GM12878 (cell line): ENCODE measurements at regions not wholly inside any gene's neighbourhood (a gene's known extent, or its start where the extent isn't known, plus 50 kb on each side); places are given as distances from the start of the nearest gene placed in this dataset.

Experiments
- ATAC-seq: fragments of 200-7000 bp; cut with Tn5 transposase; 3 replicates; pipeline ENCODE4 v1.9.1; 2020; ENCODE audit warnings: mild to moderate bottlenecking, moderate library complexity
- BruUV-seq: library from RNA; stranded (reverse); fragments of 400-500 nt; replicated peaks from 2 replicates; lab custom pipeline; 2021; lab: Mats Ljungman, UMichigan
- CTCF ChIA-PET: fragments of 300-600 bp; sonication (Branson Sonifier 250); formaldehyde crosslinking; extraction: SDS; loops from one replicate; lab custom pipeline; 2021; ENCODE audit warnings: inconsistent platforms; lab: Yijun Ruan, JAX
- POLR2A ChIA-PET: fragments of 350-600 bp; formaldehyde crosslinking; extraction: SDS; loops from one replicate; lab custom pipeline; 2021; ENCODE audit warnings: inconsistent platforms; lab: Charles Lee
- RAD21 ChIA-PET: fragments of 300-600 bp; sonication (Branson Sonifier 250); formaldehyde crosslinking; loops from one replicate; lab custom pipeline; 2023; ENCODE audit warnings: antibody characterized with exemption; ENCODE audit not compliant: unreplicated experiment; lab: Charles Lee
- SMC1A ChIA-PET: fragments of 300-600 bp; sonication (Branson Sonifier 250); formaldehyde crosslinking; loops from one replicate; lab custom pipeline; 2023; ENCODE audit not compliant: unreplicated experiment, uncharacterized antibody; lab: Charles Lee
- DNase-seq: peaks from one replicate; pipeline ENCODE4 v3.0.0-alpha.2; 2011; ENCODE audit warnings: low read depth, low spot score
- FAIRE-seq: peaks from 3 replicates; lab custom pipeline; 2011; peaks lifted over from hg19 to GRCh38; lab: Jason Lieb, UNC
- H2AFZ ChIP-seq: 2 replicates; pipeline ENCODE4 v1.6.0; 2011; ENCODE audit warnings: low read depth, low read length, control low read depth; ENCODE audit not compliant: control insufficient read depth
- H3K27ac ChIP-seq: 2 replicates; pipeline ENCODE4 v1.5.1; 2011; ENCODE audit warnings: control low read depth; ENCODE audit not compliant: control insufficient read depth, insufficient read depth
- H3K27me3 ChIP-seq, 2 experiments: replicated peaks in 1 of 2; 2 replicates each; pipeline versions ENCODE4 v1.6.0 to v1.6.1; 2011; ENCODE audit warnings: low read length in 1 of 2; ENCODE audit not compliant: control insufficient read depth in 2 of 2, insufficient read depth in 2 of 2
- H3K36me3 ChIP-seq, 2 experiments: 2 replicates each; pipeline ENCODE4 v1.5.1; 2011; ENCODE audit warnings: low read length in 1 of 2; ENCODE audit not compliant: control insufficient read depth in 2 of 2, insufficient read depth in 2 of 2
- H3K4me1 ChIP-seq: 2 replicates; pipeline ENCODE4 v1.6.1; 2011; ENCODE audit warnings: mild to moderate bottlenecking, low read length, moderate library complexity, mixed read lengths; ENCODE audit not compliant: control insufficient read depth, insufficient read depth
- H3K4me2 ChIP-seq: 2 replicates; pipeline ENCODE4 v1.6.0; 2011; ENCODE audit warnings: control low read depth; ENCODE audit not compliant: control insufficient read depth, insufficient read depth
- H3K4me3 ChIP-seq: fragments of 200-600 bp; sonication (generic); 2 replicates; pipeline ENCODE4 v1.5.1; 2016
- H3K79me2 ChIP-seq: 2 replicates; pipeline ENCODE4 v1.6.0; 2011; ENCODE audit warnings: low read length; ENCODE audit not compliant: control insufficient read depth, insufficient read depth
- H3K9ac ChIP-seq: 2 replicates; pipeline ENCODE4 v1.8.0; 2011; ENCODE audit warnings: low read length, control low read depth, mixed read lengths; ENCODE audit not compliant: control insufficient read depth, insufficient read depth
- H3K9me3 ChIP-seq: replicated peaks from 3 replicates; pipeline ENCODE4 v1.5.1; 2011; ENCODE audit warnings: mild to moderate bottlenecking, low read length; ENCODE audit not compliant: control insufficient read depth, insufficient read depth
- H4K20me1 ChIP-seq: 2 replicates; pipeline ENCODE4 v1.6.0; 2011; ENCODE audit not compliant: control insufficient read depth, insufficient read depth
- ASH2L ChIP-seq: fragments of 300-600, 200-600 bp; sonication (generic); IDR thresholded peaks from 2 replicates; pipeline ENCODE4 v1.6.1; 2017; ENCODE audit warnings: low read depth, mild to moderate bottlenecking, borderline replicate concordance
- BRCA1 ChIP-seq: IDR thresholded peaks from 2 replicates; pipeline ENCODE4 v1.6.1; 2011; ENCODE audit warnings: low read depth, low read length, improper control_type of control experiment
- EGR1 ChIP-seq, 2 experiments: IDR thresholded peaks; 1 replicate in 1 of 2; 2 replicates in 1 of 2; pipeline ENCODE4 v1.6.1; 2011 to 2012; ENCODE audit warnings: low read depth in 2 of 2, low read length in 2 of 2, borderline replicate concordance in 1 of 2, mild to moderate bottlenecking in 1 of 2, moderate library complexity in 1 of 2
- MYB ChIP-seq: fragments of 150-350 bp; IDR thresholded peaks from 2 replicates; pipeline ENCODE4 v1.6.1; 2014; ENCODE audit warnings: mild to moderate bottlenecking, low read depth, low read length, borderline replicate concordance
- NR2C2 ChIP-seq: IDR thresholded peaks from 2 replicates; pipeline ENCODE4 v1.6.1; 2011; ENCODE audit warnings: borderline replicate concordance, low read depth; ENCODE audit not compliant: control insufficient read depth, insufficient read length
- RAD21 ChIP-seq: IDR thresholded peaks from 2 replicates; pipeline ENCODE4 v1.6.1; 2011; ENCODE audit warnings: mild to moderate bottlenecking, low read depth, low read length, moderate library complexity; ENCODE audit not compliant: insufficient read depth
- SMARCA5 ChIP-seq: fragments of 450-650 bp; IDR thresholded peaks from 2 replicates; pipeline ENCODE4 v1.6.1; 2017; ENCODE audit warnings: mild to moderate bottlenecking
- TARDBP ChIP-seq: IDR thresholded peaks from 2 replicates; pipeline ENCODE4 v1.6.1; 2016; ENCODE audit warnings: borderline replicate concordance
- ZNF622 ChIP-seq: fragments of 450-650 bp; IDR thresholded peaks from 2 replicates; pipeline ENCODE4 v1.6.1; 2017; ENCODE audit warnings: mild to moderate bottlenecking, inconsistent platforms
- WGBS: methylation state at CpG from one replicate; pipeline ENCODE4 v1.1.6; 2016; ENCODE audit warnings: low lambda C conversion rate; ENCODE audit not compliant: insufficient replicate concordance, insufficient coverage; ENCODE audit errors: missing lambda C conversion rate; 5-methylcytosine and 5-hydroxymethylcytosine counted together
- in situ Hi-C: fragments of 300-500 bp; cut with MboI; formaldehyde crosslinking; loops from 9 replicates; pipeline ENCODE4 v1.14.3; 2018; ENCODE audit warnings: mixed read lengths
- intact Hi-C: fragments of 100-400 bp; cut with micrococcal nuclease; formaldehyde crosslinking; loops from one replicate; pipeline ENCODE4 v1.14.2; 2022; ENCODE audit not compliant: unreplicated experiment
- TF ChIP-seq, protein P1 (sequence below): fragments of 450-650 bp; IDR thresholded peaks from 2 replicates; pipeline ENCODE4 v1.6.1; 2017; ENCODE audit warnings: borderline replicate concordance
- TF ChIP-seq, protein P2 (sequence below): fragments of 450-650 bp; IDR thresholded peaks from 2 replicates; pipeline ENCODE4 v1.6.1; 2018; ENCODE audit warnings: borderline replicate concordance, mild to moderate bottlenecking; ENCODE audit not compliant: partially characterized antibody
- TF ChIP-seq, protein P3 (sequence below): fragments of 450-650 bp; IDR thresholded peaks from 2 replicates; pipeline ENCODE4 v1.6.1; 2017; ENCODE audit warnings: low read depth, mild to moderate bottlenecking, moderate library complexity
- TF ChIP-seq, protein P4 (sequence below): fragments of 450-650 bp; formaldehyde crosslinking; IDR thresholded peaks from 2 replicates; pipeline ENCODE4 v1.4.0; 2022; ENCODE audit warnings: mild to moderate bottlenecking, moderate library complexity
- TF ChIP-seq, protein P5 (sequence below): IDR thresholded peaks from 2 replicates; pipeline ENCODE4 v1.6.1; 2012; ENCODE audit warnings: low read depth, low read length, improper control_type of control experiment

DNA sequence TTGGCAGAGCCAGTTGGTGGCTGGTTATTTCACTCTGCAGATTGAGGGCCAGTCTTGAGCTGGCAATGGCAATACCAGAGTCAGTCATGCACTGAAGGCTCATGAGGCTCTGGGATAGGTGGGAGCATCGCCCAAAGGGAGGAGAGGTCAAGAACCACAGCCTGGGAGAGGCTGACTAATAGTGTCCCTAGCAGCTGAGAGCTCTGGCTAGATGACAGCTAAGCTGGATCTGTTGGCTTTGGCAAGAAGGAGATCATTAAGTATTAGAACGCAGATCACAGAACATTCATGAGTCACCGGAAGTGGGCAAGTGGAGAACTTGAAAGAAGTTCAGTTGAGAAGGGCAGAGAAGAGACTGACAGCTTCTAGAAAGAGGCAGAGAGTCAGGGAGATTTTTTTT, 521.1 kb downstream of the NR2F2 start:
- Histone ChIP-seq H3K27me3 (no peaks in the 10 kb centered on the region), H3K9me3 (no peaks in the 10 kb centered on the region), H3K4me2 (no peak overlapping the region), H3K36me3 (no peaks in the 10 kb centered on the region), H3K9ac (no peak overlapping the region), H3K79me2 (no peaks in the 10 kb centered on the region), H2AFZ (no peak overlapping the region), H3K4me3 (no peak overlapping the region), H4K20me1 (no peaks in the 10 kb centered on the region), H3K4me1 (no peaks in the 10 kb centered on the region), H3K27ac (no peak overlapping the region)
- ChIA-PET CTCF (interaction anchor here (0.7 kb wide), 1 partner anchor 12 kb away, joined by 3 read pairs; no protein-coding TSS in a partner anchor), SMC1A (no interaction called here), POLR2A (no interaction called here), RAD21 (no interaction called here)
- no TSS peak for BruUV-seq
- FAIRE-seq, result no peak
- 8% methylated on average over 3 of the region's 3 CpGs for WGBS
- ATAC-seq, result no peak
- in situ Hi-C loops (no loop called here), intact Hi-C loops (no loop called here)
- DNase-seq, result no peak
- no peak for TF ChIP-seq SMARCA5
- no peak for TF ChIP-seq ASH2L
- TF ChIP-seq ZNF622, result no peak
- TF ChIP-seq, protein P1, sequence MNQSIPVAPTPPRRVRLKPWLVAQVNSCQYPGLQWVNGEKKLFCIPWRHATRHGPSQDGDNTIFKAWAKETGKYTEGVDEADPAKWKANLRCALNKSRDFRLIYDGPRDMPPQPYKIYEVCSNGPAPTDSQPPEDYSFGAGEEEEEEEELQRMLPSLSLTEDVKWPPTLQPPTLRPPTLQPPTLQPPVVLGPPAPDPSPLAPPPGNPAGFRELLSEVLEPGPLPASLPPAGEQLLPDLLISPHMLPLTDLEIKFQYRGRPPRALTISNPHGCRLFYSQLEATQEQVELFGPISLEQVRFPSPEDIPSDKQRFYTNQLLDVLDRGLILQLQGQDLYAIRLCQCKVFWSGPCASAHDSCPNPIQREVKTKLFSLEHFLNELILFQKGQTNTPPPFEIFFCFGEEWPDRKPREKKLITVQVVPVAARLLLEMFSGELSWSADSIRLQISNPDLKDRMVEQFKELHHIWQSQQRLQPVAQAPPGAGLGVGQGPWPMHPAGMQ, result no peak
- TF ChIP-seq, protein P2, sequence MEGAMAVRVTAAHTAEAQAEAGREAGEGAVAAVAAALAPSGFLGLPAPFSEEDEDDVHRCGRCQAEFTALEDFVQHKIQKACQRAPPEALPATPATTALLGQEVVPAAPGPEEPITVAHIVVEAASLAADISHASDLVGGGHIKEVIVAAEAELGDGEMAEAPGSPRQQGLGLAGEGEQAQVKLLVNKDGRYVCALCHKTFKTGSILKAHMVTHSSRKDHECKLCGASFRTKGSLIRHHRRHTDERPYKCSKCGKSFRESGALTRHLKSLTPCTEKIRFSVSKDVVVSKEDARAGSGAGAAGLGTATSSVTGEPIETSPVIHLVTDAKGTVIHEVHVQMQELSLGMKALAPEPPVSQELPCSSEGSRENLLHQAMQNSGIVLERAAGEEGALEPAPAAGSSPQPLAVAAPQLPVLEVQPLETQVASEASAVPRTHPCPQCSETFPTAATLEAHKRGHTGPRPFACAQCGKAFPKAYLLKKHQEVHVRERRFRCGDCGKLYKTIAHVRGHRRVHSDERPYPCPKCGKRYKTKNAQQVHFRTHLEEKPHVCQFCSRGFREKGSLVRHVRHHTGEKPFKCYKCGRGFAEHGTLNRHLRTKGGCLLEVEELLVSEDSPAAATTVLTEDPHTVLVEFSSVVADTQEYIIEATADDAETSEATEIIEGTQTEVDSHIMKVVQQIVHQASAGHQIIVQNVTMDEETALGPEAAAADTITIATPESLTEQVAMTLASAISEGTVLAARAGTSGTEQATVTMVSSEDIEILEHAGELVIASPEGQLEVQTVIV, result no peak
- TF ChIP-seq MYB, result no peak
- TF ChIP-seq BRCA1, result no peak
- TF ChIP-seq, protein P3, sequence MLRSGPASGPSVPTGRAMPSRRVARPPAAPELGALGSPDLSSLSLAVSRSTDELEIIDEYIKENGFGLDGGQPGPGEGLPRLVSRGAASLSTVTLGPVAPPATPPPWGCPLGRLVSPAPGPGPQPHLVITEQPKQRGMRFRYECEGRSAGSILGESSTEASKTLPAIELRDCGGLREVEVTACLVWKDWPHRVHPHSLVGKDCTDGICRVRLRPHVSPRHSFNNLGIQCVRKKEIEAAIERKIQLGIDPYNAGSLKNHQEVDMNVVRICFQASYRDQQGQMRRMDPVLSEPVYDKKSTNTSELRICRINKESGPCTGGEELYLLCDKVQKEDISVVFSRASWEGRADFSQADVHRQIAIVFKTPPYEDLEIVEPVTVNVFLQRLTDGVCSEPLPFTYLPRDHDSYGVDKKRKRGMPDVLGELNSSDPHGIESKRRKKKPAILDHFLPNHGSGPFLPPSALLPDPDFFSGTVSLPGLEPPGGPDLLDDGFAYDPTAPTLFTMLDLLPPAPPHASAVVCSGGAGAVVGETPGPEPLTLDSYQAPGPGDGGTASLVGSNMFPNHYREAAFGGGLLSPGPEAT, result no peak
- TF ChIP-seq NR2C2, result no peak
- TF ChIP-seq, protein P4, sequence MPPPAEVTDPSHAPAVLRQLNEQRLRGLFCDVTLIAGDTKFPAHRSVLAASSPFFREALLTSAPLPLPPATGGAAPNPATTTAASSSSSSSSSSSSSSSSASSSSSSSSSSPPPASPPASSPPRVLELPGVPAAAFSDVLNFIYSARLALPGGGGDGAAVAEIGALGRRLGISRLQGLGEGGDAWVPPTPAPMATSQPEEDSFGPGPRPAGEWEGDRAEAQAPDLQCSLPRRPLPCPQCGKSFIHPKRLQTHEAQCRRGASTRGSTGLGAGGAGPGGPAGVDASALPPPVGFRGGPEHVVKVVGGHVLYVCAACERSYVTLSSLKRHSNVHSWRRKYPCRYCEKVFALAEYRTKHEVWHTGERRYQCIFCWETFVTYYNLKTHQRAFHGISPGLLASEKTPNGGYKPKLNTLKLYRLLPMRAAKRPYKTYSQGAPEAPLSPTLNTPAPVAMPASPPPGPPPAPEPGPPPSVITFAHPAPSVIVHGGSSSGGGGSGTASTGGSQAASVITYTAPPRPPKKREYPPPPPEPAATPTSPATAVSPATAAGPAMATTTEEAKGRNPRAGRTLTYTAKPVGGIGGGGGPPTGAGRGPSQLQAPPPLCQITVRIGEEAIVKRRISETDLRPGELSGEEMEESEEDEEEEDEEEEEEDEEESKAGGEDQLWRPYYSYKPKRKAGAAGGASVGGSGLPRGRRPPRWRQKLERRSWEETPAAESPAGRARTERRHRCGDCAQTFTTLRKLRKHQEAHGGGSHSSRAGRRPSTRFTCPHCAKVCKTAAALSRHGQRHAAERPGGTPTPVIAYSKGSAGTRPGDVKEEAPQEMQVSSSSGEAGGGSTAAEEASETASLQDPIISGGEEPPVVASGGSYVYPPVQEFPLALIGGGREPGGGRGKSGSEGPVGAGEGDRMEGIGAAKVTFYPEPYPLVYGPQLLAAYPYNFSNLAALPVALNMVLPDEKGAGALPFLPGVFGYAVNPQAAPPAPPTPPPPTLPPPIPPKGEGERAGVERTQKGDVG (CRISPR knock-in tag), result no peak
- TF ChIP-seq RAD21, result no peak
- TF ChIP-seq TARDBP, result no peak
- TF ChIP-seq EGR1 (IDR thresholded peaks at IDR 0.05; ENCODE audit: borderline replicate concordance in 1 of 2, low read depth in 2 of 2, low read length in 2 of 2), result no peak
- TF ChIP-seq, protein P5, sequence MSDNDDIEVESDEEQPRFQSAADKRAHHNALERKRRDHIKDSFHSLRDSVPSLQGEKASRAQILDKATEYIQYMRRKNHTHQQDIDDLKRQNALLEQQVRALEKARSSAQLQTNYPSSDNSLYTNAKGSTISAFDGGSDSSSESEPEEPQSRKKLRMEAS, result no peak
